ENCODE measurements at regions not wholly inside any gene's neighbourhood (a gene's known extent, or its start where the extent isn't known, plus 50 kb on each side); places are given as distances from the start of the nearest gene placed in this dataset.

DNA sequence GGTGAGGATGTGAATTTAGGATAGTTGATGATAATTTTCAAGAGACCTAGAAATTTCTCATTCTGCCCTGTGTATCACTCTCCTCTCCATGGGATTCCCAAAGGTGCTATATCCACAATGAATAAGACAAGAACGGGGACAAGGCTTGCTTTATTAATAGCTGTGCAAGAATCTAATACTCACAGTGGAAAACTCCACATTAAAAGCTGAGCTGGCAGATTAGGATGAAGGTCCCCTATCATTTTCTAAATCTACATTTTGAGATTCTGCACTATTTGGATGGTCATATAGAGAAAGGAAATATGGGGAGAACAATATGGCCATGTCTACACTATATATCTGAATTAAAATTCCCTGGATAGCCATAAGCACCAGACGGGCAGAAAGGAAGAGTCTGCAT is 411.0 kb upstream of the TGFBR2 start:
- no peak overlapping the region for H3K4me2 ChIP-seq (replicated peaks; ENCODE audit: extremely low read depth, low read length, poor library complexity, severe bottlenecking)
- Mint-ChIP-seq H3K27me3 (ENCODE audit: low read depth in 3 of 3) (peaks cover 0 to 3% (median 0%) of the 10 kb centered on the region in 3 donors), H3K9me3 (peaks cover 0 to 1% (median 0%) of the 10 kb centered on the region in 7 donors), H3K4me1 (peaks cover 20% of the 10 kb centered on the region), H3K4me3 (no peak overlapping the region), H3K27ac (no peak overlapping the region), H3K36me3 (no peaks in the 10 kb centered on the region)
- no peaks in the 10 kb centered on the region for H3K9me3 ChIP-seq (replicated peaks in 1 of 2; ENCODE audit: control insufficient read depth in 1 of 2, insufficient read depth in 1 of 2, low read length in 2 of 2)
- intact Hi-C loops (cut with micrococcal nuclease): loop anchor here (2.0 to 10.0 kb wide), 4 partner anchors 81 to 183 kb away; no protein-coding TSS in a partner anchor
- no peak overlapping the region for H3K27ac ChIP-seq (ENCODE audit: low read depth in 1 of 2, low read length in 2 of 2)
- no peak overlapping the region for H2AFZ ChIP-seq (ENCODE audit: insufficient read depth, low read depth, low read length, poor library complexity, severe bottlenecking)
- DNase-seq: no peak
- no peak overlapping the region for H3K9ac ChIP-seq (ENCODE audit: insufficient read depth, low read length, poor library complexity, severe bottlenecking)
- H4K20me1 ChIP-seq (ENCODE audit: insufficient read depth, low read length): no peaks in the 10 kb centered on the region
- H3K27me3 ChIP-seq (ENCODE audit: control insufficient read depth in 2 of 2, insufficient read depth in 2 of 2, low read length in 2 of 2): no peaks in the 10 kb centered on the region
- H3K4me3 ChIP-seq (replicated peaks in 1 of 3; ENCODE audit: low read depth in 2 of 3, low read length in 3 of 3): no peak overlapping the region
- no peaks in the 10 kb centered on the region for H3K36me3 ChIP-seq (replicated peaks in 1 of 2; ENCODE audit: control insufficient read depth in 1 of 2, insufficient read depth in 2 of 2, low read length in 2 of 2)
- no CpG with 5 or more reads among the region's 2 CpGs for WGBS (ENCODE audit: insufficient coverage)
- H3K79me2 ChIP-seq (ENCODE audit: insufficient read depth, low read length): no peaks in the 10 kb centered on the region
- TF ChIP-seq, protein P1, sequence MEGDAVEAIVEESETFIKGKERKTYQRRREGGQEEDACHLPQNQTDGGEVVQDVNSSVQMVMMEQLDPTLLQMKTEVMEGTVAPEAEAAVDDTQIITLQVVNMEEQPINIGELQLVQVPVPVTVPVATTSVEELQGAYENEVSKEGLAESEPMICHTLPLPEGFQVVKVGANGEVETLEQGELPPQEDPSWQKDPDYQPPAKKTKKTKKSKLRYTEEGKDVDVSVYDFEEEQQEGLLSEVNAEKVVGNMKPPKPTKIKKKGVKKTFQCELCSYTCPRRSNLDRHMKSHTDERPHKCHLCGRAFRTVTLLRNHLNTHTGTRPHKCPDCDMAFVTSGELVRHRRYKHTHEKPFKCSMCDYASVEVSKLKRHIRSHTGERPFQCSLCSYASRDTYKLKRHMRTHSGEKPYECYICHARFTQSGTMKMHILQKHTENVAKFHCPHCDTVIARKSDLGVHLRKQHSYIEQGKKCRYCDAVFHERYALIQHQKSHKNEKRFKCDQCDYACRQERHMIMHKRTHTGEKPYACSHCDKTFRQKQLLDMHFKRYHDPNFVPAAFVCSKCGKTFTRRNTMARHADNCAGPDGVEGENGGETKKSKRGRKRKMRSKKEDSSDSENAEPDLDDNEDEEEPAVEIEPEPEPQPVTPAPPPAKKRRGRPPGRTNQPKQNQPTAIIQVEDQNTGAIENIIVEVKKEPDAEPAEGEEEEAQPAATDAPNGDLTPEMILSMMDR (IDR thresholded peaks at IDR 0.05): no peak
- peaks cover 9 to 20% of the 10 kb centered on the region in 2 donors for H3K4me1 ChIP-seq (ENCODE audit: control insufficient read depth in 1 of 2, insufficient read depth in 2 of 2, low read length in 2 of 2)

DNA sequence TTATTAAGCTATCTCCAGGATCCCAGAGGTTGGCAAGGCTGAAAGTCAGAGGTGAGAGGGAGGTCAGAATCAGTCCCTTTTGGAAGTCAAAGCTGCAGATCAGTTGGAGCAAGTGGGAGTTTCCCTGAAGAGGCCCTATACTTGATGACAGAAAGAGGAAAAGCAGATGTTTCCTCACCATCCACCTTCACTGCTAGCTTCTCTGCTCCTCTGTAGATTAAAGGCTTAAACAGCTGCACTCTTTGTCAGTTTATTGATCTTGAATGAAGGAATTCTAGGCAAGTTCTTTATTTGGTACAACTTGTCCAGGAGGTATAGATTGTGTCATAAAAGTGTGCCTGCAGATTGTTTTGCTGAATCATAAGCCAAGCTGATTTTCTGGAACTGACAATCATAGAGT is 408.2 kb upstream of the TGFBR2 start:
- Mint-ChIP-seq H3K27ac (no peak overlapping the region), H3K4me1 (peaks cover 18% of the 10 kb centered on the region), H3K27me3 (ENCODE audit: low read depth in 3 of 3) (peaks cover 0 to 3% (median 0%) of the 10 kb centered on the region in 3 donors), H3K4me3 (no peak overlapping the region), H3K9me3 (peaks cover 0 to 3% (median 0%) of the 10 kb centered on the region in 7 donors), H3K36me3 (no peaks in the 10 kb centered on the region)
- no peak overlapping the region for H3K27ac ChIP-seq (ENCODE audit: low read depth in 1 of 2, low read length in 2 of 2)
- no peaks in the 10 kb centered on the region for H3K27me3 ChIP-seq (ENCODE audit: control insufficient read depth in 2 of 2, insufficient read depth in 2 of 2, low read length in 2 of 2)
- no peak overlapping the region for H3K9ac ChIP-seq (ENCODE audit: insufficient read depth, low read length, poor library complexity, severe bottlenecking)
- no peak overlapping the region for H3K4me2 ChIP-seq (replicated peaks; ENCODE audit: extremely low read depth, low read length, poor library complexity, severe bottlenecking)
- no peaks in the 10 kb centered on the region for H4K20me1 ChIP-seq (ENCODE audit: insufficient read depth, low read length)
- peak in 1 of 3 donors; percentile 16 for DNase-seq
- no peaks in the 10 kb centered on the region for H3K9me3 ChIP-seq (replicated peaks in 1 of 2; ENCODE audit: control insufficient read depth in 1 of 2, insufficient read depth in 1 of 2, low read length in 2 of 2)
- H3K4me1 ChIP-seq (ENCODE audit: control insufficient read depth in 1 of 2, insufficient read depth in 2 of 2, low read length in 2 of 2): peaks cover 9 to 18% of the 10 kb centered on the region in 2 donors
- H3K79me2 ChIP-seq (ENCODE audit: insufficient read depth, low read length): no peaks in the 10 kb centered on the region
- TF ChIP-seq, protein P1 (IDR thresholded peaks at IDR 0.05): no peak
- H2AFZ ChIP-seq (ENCODE audit: insufficient read depth, low read depth, low read length, poor library complexity, severe bottlenecking): no peak overlapping the region
- intact Hi-C loops (cut with micrococcal nuclease): loop anchor here (5.0 to 10.0 kb wide), 3 partner anchors 83 to 186 kb away; no protein-coding TSS in a partner anchor
- H3K36me3 ChIP-seq (replicated peaks in 1 of 2; ENCODE audit: control insufficient read depth in 1 of 2, insufficient read depth in 2 of 2, low read length in 2 of 2): no peaks in the 10 kb centered on the region
- H3K4me3 ChIP-seq (replicated peaks in 1 of 3; ENCODE audit: low read depth in 2 of 3, low read length in 3 of 3): no peak overlapping the region

Measured in CD14-positive monocyte (primary cell).